HCT116 (cell line): ENCODE measurements at regions not wholly inside any gene's neighbourhood (a gene's known extent, or its start where the extent isn't known, plus 50 kb on each side); places are given as distances from the start of the nearest gene placed in this dataset.

Experiments used
- ATAC-seq: fragments of 200-7000 bp; cut with Tn5 transposase; 2 replicates; pipeline ENCODE4 v1.9.1; 2020; ENCODE audit warnings: mild to moderate bottlenecking, moderate library complexity
- BruUV-seq: library from RNA; stranded (reverse); fragments of 400-500 nt; replicated peaks from 2 replicates; lab custom pipeline; 2021; lab: Mats Ljungman, UMichigan
- CTCF ChIA-PET: fragments of 300-600 bp; sonication (Branson Sonifier 250); formaldehyde crosslinking; loops from one replicate; lab custom pipeline; 2021; ENCODE audit warnings: antibody characterized with exemption; lab: Charles Lee
- POLR2A ChIA-PET: fragments of 300-600, 350-600 bp; sonication (Branson Sonifier 250); formaldehyde crosslinking; loops from one replicate; lab custom pipeline; 2021; ENCODE audit warnings: antibody characterized with exemption; lab: Charles Lee
- RAD21 ChIA-PET, 2 experiments: fragments of 300-600 bp; sonication (Branson Sonifier 250); formaldehyde crosslinking; loops; one replicate each; lab custom pipeline; 2023; ENCODE audit warnings: low total read pairs in 2 of 2; ENCODE audit not compliant: uncharacterized antibody in 2 of 2, unreplicated experiment in 2 of 2, low non-redundant PET in 1 of 2; lab: Charles Lee
- DNase-seq: peaks from one replicate; pipeline ENCODE4 v3.0.0-alpha.2; 2010; ENCODE audit warnings: low read depth, low spot score
- H2AFZ ChIP-seq: fragments of 200-600 bp; shearing (Covaris generic), sonication (generic); 2 replicates; pipeline ENCODE4 v1.6.1; 2017; ENCODE audit warnings: low read depth, mixed run types, mixed read lengths, antibody characterized with exemption, low read length; ENCODE audit not compliant: poor library complexity, severe bottlenecking
- H3K27ac ChIP-seq: 2 replicates; pipeline ENCODE4 v1.5.1; 2012; ENCODE audit warnings: low read depth, low read length
- H3K27me3 ChIP-seq: fragments of 200-600 bp; sonication (generic); 2 replicates; pipeline ENCODE4 v1.6.1; 2016; ENCODE audit warnings: mixed run types, low read length, mixed read lengths; ENCODE audit not compliant: insufficient read depth
- H3K36me3 ChIP-seq, 2 experiments: fragments of 200-500 bp in 1 of 2; fragments of 200-600 bp in 1 of 2; sonication (Bioruptor generic) in 1 of 2; sonication (generic) in 1 of 2; 2 replicates each; pipeline versions ENCODE4 v1.5.1 to v1.6.1; 2014 to 2016; ENCODE audit warnings: low read length in 2 of 2, inconsistent platforms in 1 of 2, mixed read lengths in 1 of 2, mixed run types in 1 of 2; ENCODE audit not compliant: insufficient read depth in 2 of 2, control insufficient read depth in 1 of 2
- H3K4me1 ChIP-seq, 2 experiments: fragments of 200-600 bp in 1 of 2; sonication (generic) in 1 of 2; 2 replicates each; pipeline versions ENCODE4 v1.5.1 to v1.6.1; 2012 to 2017; ENCODE audit warnings: low read length in 2 of 2, inconsistent platforms in 1 of 2, mild to moderate bottlenecking in 1 of 2, mixed read lengths in 1 of 2, mixed run types in 1 of 2, moderate library complexity in 1 of 2; ENCODE audit not compliant: insufficient read depth in 2 of 2, control insufficient read depth in 1 of 2
- H3K4me2 ChIP-seq: fragments of 200-600 bp; sonication (generic); 2 replicates; pipeline ENCODE4 v1.6.1; 2017; ENCODE audit warnings: mixed run types, low read length, mixed read lengths
- H3K4me3 ChIP-seq, 2 experiments: fragments of 200-600 bp in 1 of 2; sonication (generic) in 1 of 2; replicated peaks in 1 of 2; 2 replicates each; pipeline ENCODE4 v1.5.1; 2011 to 2016; ENCODE audit warnings: low read length in 2 of 2, control low read depth in 1 of 2, low read depth in 1 of 2, mild to moderate bottlenecking in 1 of 2, mixed read lengths in 1 of 2, mixed run types in 1 of 2
- H3K79me2 ChIP-seq: fragments of 200-600 bp; sonication (generic); 2 replicates; pipeline ENCODE4 v1.6.1; 2017; ENCODE audit warnings: mild to moderate bottlenecking, mixed run types, low read length, moderate library complexity, mixed read lengths; ENCODE audit not compliant: insufficient read depth
- H3K9ac ChIP-seq: fragments of 200-600 bp; sonication (generic); 2 replicates; pipeline ENCODE4 v1.6.1; 2016; ENCODE audit warnings: low read length, mixed read lengths
- H3K9me2 ChIP-seq: fragments of 200-600 bp; sonication (generic), shearing (Covaris generic); 2 replicates; pipeline ENCODE4 v1.6.1; 2017; ENCODE audit warnings: mixed run types, mild to moderate bottlenecking, moderate library complexity; ENCODE audit not compliant: insufficient read depth
- H3K9me3 ChIP-seq, 2 experiments: fragments of 200-500 bp in 1 of 2; fragments of 200-600 bp in 1 of 2; sonication (Bioruptor generic) in 1 of 2; sonication (generic) in 1 of 2; 2 replicates each; pipeline ENCODE4 v1.6.1; 2014 to 2017; ENCODE audit warnings: low read length in 2 of 2, mixed read lengths in 2 of 2, inconsistent platforms in 1 of 2, low read depth in 1 of 2, mild to moderate bottlenecking in 1 of 2, mixed run types in 1 of 2, moderate library complexity in 1 of 2; ENCODE audit not compliant: control insufficient read depth in 1 of 2, insufficient read depth in 1 of 2
- H4K20me1 ChIP-seq: fragments of 200-600 bp; sonication (generic), shearing (Covaris generic); 2 replicates; pipeline ENCODE4 v1.6.1; 2017; ENCODE audit warnings: mixed run types, mild to moderate bottlenecking, moderate library complexity; ENCODE audit not compliant: insufficient read depth
- CEBPB ChIP-seq: IDR thresholded peaks from 2 replicates; pipeline ENCODE4 v1.6.1; 2012; ENCODE audit warnings: low read depth
- EZH2 ChIP-seq: fragments of 200-600 bp; sonication (generic); IDR thresholded peaks from 2 replicates; pipeline ENCODE4 v1.6.1; 2017; ENCODE audit warnings: antibody characterized with exemption, mixed run types
- EZH2phosphoT487 ChIP-seq: fragments of 200-600 bp; IDR thresholded peaks from 2 replicates; pipeline ENCODE4 v1.6.1; 2018; ENCODE audit warnings: antibody characterized with exemption, borderline replicate concordance
- POLR2A ChIP-seq: IDR thresholded peaks from 2 replicates; pipeline ENCODE4 v1.7.0; 2011; ENCODE audit warnings: borderline replicate concordance; ENCODE audit not compliant: insufficient read depth, insufficient read length; ENCODE audit errors: extremely low read depth
- POLR2AphosphoS5 ChIP-seq: IDR thresholded peaks from 2 replicates; pipeline ENCODE4 v1.6.1; 2011; ENCODE audit warnings: mild to moderate bottlenecking, low read depth, low read length, moderate library complexity
- SRF ChIP-seq: IDR thresholded peaks from 2 replicates; pipeline ENCODE4 v1.6.1; 2012; ENCODE audit warnings: low read depth
- TCF7L2 ChIP-seq: IDR thresholded peaks from 2 replicates; pipeline ENCODE4 v1.7.0; 2011; ENCODE audit warnings: borderline replicate concordance, inconsistent platforms; ENCODE audit not compliant: insufficient read depth, insufficient read length; ENCODE audit errors: extremely low read depth
- ZNF274 ChIP-seq: fragments of 200-500 bp; sonication (Bioruptor generic); IDR thresholded peaks from 2 replicates; pipeline ENCODE4 v1.6.1; 2014; ENCODE audit warnings: mild to moderate bottlenecking, low read depth, low read length, inconsistent platforms
- intact Hi-C: fragments of 100-400 bp; cut with micrococcal nuclease; formaldehyde crosslinking; loops from 2 replicates; pipeline ENCODE4 v1.10.0; 2022
- TF ChIP-seq, protein P1 (sequence below): IDR thresholded peaks from 2 replicates; pipeline ENCODE4 v1.6.1; 2012
- TF ChIP-seq, protein P2 (sequence below): IDR thresholded peaks from 2 replicates; pipeline ENCODE4 v1.6.1; 2011; ENCODE audit warnings: mild to moderate bottlenecking, low read length, moderate library complexity; ENCODE audit not compliant: insufficient replicate concordance; ENCODE audit errors: extremely low read depth
- TF ChIP-seq, protein P3 (sequence below): IDR thresholded peaks from 2 replicates; pipeline ENCODE4 v1.6.1; 2012; ENCODE audit warnings: low read depth

DNA sequence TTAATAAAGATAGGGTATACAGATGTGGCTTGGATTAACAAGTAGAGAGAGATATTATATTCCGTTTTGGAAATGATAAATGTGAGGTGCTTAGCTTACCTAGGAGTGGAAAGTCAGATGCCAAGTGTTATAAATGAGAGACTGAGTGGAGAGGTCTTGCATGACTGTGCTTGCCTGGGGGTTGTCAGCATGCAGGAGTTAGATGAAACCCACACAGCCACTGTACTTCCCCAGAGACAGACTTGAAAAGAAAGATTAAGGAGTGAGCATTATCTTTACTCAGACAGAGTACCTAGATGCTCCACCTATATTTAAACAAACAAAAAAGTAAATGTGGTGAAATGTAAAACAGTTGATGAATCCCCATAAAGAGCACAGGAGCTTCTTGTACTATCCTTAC lies 482.7 kb downstream of the RIT2 start:
- ATAC-seq (no peak), DNase-seq (no peak)
- Histone ChIP-seq H3K27me3 (no peaks in the 10 kb centered on the region), H2AFZ (no peak overlapping the region), H3K9me2 (no peaks in the 10 kb centered on the region), H3K9me3 (peaks cover 17 to 22% of the 10 kb centered on the region in 2 experiments; a peak in 3 of 4 replicates), H4K20me1 (no peaks in the 10 kb centered on the region), H3K9ac (no peak overlapping the region), H3K36me3 (no peaks in the 10 kb centered on the region), H3K4me1 (no peaks in the 10 kb centered on the region), H3K79me2 (no peaks in the 10 kb centered on the region), H3K4me2 (no peak overlapping the region), H3K27ac (no peak overlapping the region), H3K4me3 (no peak overlapping the region)
- ChIA-PET RAD21 (no interaction called here), POLR2A (no interaction called here), CTCF (no interaction called here)
- intact Hi-C loops = no loop called here
- BruUV-seq = no TSS peak
- TF ChIP-seq POLR2A (no peak), CEBPB (no peak), EZH2 (no peak), TCF7L2 (no peak), SRF (no peak), EZH2phosphoT487 (no peak)
- TF ChIP-seq, protein P1, sequence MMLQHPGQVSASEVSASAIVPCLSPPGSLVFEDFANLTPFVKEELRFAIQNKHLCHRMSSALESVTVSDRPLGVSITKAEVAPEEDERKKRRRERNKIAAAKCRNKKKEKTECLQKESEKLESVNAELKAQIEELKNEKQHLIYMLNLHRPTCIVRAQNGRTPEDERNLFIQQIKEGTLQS = no peak

DNA sequence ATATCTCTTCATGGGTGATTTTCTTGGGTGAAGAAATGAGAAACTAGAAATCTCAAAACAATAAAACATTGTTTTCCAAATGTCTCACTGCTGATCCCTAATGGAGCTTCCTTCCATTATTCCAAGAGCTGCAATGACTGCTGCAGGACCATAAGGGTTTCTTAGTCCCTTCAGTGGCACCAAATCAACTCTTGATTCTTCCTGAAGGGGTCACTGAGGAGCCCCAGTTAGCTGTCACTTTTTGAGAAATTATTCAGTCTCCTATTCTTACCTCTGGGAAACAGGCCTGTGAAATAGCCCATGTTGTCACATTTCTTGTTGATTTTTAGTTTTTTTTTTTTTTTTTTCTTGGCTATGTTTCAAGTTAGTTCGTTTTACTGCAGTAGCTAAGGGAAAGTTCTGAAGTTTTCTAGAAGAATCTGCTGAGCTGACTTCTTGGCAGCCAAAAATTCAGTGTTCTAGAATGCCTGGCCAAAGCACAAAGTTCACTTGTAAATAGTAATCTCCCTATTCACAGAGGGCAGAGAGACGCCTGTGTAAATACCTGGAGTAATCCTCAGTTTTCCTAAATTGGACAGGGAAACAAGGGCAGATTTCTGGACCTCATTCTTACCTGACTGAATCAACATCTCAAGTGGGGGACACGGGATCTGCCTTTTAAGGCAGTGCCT lies 480.0 kb downstream of the RIT2 start:
- no peak overlapping the region for H3K4me2 ChIP-seq
- no peaks in the 10 kb centered on the region for H3K4me1 ChIP-seq
- H3K9me3 ChIP-seq = peaks cover 6 to 21% of the 10 kb centered on the region in 2 experiments; a peak in 3 of 4 replicates
- intact Hi-C loops = no loop called here
- H3K4me3 ChIP-seq = no peak overlapping the region
- POLR2A ChIA-PET = no interaction called here
- H2AFZ ChIP-seq = no peak overlapping the region
- no peaks in the 10 kb centered on the region for H4K20me1 ChIP-seq
- RAD21 ChIA-PET = no interaction called here
- CTCF ChIA-PET = no interaction called here
- no peaks in the 10 kb centered on the region for H3K27me3 ChIP-seq
- ATAC-seq (no peak), DNase-seq (no peak)
- no peaks in the 10 kb centered on the region for H3K79me2 ChIP-seq
- no TSS peak for BruUV-seq
- no peaks in the 10 kb centered on the region for H3K9me2 ChIP-seq
- no peaks in the 10 kb centered on the region for H3K36me3 ChIP-seq
- H3K9ac ChIP-seq = no peak overlapping the region
- no peak overlapping the region for H3K27ac ChIP-seq
- TF ChIP-seq ZNF274 = no peak
- TF ChIP-seq, protein P2, sequence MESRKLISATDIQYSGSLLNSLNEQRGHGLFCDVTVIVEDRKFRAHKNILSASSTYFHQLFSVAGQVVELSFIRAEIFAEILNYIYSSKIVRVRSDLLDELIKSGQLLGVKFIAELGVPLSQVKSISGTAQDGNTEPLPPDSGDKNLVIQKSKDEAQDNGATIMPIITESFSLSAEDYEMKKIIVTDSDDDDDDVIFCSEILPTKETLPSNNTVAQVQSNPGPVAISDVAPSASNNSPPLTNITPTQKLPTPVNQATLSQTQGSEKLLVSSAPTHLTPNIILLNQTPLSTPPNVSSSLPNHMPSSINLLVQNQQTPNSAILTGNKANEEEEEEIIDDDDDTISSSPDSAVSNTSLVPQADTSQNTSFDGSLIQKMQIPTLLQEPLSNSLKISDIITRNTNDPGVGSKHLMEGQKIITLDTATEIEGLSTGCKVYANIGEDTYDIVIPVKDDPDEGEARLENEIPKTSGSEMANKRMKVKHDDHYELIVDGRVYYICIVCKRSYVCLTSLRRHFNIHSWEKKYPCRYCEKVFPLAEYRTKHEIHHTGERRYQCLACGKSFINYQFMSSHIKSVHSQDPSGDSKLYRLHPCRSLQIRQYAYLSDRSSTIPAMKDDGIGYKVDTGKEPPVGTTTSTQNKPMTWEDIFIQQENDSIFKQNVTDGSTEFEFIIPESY = no peak
- no peak for TF ChIP-seq POLR2AphosphoS5
- no peak for TF ChIP-seq EZH2
- TF ChIP-seq, protein P3, sequence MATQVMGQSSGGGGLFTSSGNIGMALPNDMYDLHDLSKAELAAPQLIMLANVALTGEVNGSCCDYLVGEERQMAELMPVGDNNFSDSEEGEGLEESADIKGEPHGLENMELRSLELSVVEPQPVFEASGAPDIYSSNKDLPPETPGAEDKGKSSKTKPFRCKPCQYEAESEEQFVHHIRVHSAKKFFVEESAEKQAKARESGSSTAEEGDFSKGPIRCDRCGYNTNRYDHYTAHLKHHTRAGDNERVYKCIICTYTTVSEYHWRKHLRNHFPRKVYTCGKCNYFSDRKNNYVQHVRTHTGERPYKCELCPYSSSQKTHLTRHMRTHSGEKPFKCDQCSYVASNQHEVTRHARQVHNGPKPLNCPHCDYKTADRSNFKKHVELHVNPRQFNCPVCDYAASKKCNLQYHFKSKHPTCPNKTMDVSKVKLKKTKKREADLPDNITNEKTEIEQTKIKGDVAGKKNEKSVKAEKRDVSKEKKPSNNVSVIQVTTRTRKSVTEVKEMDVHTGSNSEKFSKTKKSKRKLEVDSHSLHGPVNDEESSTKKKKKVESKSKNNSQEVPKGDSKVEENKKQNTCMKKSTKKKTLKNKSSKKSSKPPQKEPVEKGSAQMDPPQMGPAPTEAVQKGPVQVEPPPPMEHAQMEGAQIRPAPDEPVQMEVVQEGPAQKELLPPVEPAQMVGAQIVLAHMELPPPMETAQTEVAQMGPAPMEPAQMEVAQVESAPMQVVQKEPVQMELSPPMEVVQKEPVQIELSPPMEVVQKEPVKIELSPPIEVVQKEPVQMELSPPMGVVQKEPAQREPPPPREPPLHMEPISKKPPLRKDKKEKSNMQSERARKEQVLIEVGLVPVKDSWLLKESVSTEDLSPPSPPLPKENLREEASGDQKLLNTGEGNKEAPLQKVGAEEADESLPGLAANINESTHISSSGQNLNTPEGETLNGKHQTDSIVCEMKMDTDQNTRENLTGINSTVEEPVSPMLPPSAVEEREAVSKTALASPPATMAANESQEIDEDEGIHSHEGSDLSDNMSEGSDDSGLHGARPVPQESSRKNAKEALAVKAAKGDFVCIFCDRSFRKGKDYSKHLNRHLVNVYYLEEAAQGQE = no peak
